AG20443 (cell line): ENCODE measurements at regions not wholly inside any gene's neighbourhood (a gene's known extent, or its start where the extent isn't known, plus 50 kb on each side); places are given as distances from the start of the nearest gene placed in this dataset.
"Not testable (repeated sequence)": the region's sequence is repeated elsewhere in the genome, so short reads cannot be mapped to it uniquely, and the experiment has no call there.

Experiments
- DNase-seq: peaks from one replicate; pipeline ENCODE4 v3.0.0; 2012; ENCODE audit warnings: low spot score, mixed read lengths

- DNase-seq = no peak
Observed at GRCh38 chr12:111154147-111154834, 214.6 kb downstream of the PHETA1 start.

GRCh38 chr12:111152561-111152960, 216.3 kb downstream of the PHETA1 start:
- DNase-seq = no peak

DNA sequence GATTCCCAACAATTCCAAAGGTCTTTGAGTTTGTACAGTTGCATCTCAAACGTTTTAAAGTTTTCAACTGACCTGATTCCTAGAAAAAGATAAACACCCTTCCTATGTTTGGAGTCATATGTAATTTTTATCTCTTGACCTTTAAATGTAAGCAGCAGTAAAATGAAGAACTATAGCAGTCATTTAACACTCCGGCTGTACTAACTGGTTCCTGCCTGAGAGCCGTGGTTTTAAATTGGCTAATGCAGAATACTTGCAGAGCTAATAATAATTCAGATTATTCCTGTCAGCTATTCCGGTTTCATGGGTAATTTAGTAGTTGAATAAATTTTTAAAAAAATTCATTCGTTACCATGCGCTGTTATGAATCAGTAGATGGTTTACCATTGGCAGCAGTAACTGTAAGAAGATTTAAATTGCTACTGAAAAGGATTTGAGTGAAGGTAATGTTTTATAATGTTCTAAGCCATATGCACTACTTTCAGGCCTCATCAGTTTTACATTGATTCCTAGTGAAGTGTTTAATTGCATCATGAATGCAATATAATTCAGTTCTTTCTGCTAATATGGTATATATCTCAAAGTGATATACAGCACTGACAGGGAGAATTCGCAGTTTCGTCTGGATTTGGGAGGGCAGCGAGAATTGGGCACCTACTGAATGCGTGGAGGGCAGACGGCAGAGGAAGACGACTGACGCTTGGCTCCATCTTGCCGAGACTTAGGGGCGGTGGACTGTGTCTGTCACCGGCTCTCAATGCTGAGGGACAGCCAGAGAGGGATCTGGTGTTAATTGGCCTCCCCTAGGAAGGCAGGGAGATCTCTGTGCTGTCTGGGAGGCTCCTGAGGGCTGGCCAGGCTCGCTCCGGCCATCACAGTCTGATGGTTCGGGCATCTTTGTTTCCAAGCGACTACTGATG, 217.7 kb downstream of the PHETA1 start:
- DNase-seq = no peak

GRCh38 chr12:111150360-111150759, 218.5 kb downstream of the PHETA1 start:
- DNase-seq = no peak

- no peak for DNase-seq
Observed at GRCh38 chr12:111149299-111149698, 219.6 kb downstream of the PHETA1 start.

DNA sequence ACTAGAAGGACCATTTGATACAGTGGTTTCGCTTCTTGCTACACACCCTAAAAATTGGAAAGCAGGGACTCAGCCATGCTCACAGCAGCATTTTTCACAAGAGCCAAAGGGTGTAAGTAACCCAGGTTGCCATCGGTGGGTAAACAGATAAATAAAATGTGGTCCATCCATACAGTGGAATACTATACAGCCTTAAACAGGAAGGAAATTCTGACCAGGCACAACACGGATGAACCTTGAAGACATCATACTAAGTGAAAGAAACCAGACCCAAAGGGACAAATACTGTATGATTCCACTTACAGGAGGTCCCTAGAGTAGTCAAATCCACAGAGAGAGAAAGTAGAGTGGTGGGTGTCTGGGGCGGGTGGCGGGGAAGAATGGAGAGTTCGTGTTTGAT, 220.9 kb downstream of the PHETA1 start:
- DNase-seq = no peak

DNA sequence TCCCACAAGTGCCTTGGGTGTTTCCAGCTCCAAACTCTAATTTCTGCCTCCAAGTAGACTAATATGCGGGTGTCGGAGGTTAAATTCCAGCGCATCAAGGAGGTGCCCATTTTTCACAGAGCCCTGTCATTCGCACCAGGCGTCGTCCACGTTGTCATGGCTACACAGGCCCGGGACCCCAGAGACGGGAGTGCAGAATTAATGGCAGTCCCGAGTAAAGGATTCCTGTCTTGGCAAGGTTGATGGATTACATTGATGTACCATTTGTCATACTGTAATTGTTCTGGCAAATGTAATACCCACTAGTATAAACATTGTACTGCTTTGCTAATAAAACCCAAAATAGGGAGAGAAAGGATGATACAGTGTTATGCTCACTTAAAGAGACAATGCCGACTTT, 222.9 kb upstream of the MYL2 start:
- no peak for DNase-seq

DNA sequence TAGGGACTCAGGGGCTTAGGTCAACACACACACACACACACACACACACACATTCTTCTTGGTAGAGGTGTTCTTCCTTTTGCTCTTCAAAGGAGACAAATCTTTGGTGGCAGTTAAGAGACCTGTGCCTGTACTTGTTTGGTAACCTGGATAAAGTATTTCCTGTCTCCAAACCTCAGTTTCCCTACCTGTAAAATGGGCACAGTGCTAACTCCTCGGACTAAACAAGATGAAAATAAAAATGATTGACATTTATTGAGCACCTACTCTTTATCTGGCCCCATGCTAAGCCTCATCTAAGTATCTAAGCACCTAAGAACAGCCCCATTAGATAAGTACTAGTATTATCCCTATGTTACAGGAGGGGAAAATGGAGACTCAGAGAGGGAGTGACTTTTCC, 220.8 kb upstream of the MYL2 start:
- no peak for DNase-seq

DNA sequence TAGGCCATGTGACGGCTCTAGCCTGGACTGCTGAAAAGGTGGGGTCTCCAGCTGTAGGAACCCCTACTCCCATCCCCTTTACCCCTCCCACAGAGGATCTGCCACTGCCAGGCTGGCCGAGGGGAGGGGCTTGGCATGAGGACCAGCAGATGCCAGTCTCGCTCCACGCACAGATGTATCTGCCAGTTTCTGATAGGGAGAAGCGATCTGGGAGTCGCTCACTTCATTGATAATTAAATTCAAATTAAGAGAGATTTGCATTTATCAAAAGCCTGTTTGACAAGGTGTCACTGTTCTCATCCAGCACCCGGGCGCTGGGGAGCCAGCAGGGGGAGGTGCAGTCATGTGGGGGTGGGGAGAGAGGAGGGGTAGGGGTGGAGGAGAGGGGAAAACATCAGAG, 217.6 kb upstream of the MYL2 start:
- no peak for DNase-seq

GRCh38 chr12:111135293-111135832, 215.0 kb upstream of the MYL2 start:
- no peak for DNase-seq

GRCh38 chr12:111130336-111130735, 210.0 kb upstream of the MYL2 start:
- no peak for DNase-seq

GRCh38 chr12:111129149-111129767, 208.9 kb upstream of the MYL2 start:
- no peak for DNase-seq

GRCh38 chr12:111126331-111126730, 206.0 kb upstream of the MYL2 start:
- DNase-seq = no peak

DNA sequence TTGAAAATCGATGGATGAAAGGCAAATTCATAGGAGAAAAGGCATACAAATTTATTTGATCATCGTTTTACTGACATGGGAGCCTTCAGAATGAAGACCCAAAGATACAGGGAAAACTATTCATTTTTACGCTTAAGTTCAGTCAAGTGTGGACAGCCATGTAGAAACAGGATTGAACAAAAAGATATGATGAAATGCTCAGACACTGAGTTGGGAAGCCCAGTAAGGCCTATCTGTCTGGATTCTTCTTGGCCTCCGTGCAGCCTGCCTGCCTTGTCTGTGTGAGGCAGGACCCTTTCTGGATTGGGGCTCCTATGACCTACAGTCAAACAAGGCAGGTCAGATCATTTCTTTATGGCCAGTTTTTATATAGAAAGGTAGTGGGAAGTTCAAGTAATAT, 203.8 kb upstream of the MYL2 start:
- no peak for DNase-seq

- no peak for DNase-seq
Observed at GRCh38 chr12:111123390-111123789, 203.0 kb upstream of the MYL2 start.

- no peak for DNase-seq
Observed at GRCh38 chr12:111122458-111122878, 202.1 kb upstream of the MYL2 start.

DNA sequence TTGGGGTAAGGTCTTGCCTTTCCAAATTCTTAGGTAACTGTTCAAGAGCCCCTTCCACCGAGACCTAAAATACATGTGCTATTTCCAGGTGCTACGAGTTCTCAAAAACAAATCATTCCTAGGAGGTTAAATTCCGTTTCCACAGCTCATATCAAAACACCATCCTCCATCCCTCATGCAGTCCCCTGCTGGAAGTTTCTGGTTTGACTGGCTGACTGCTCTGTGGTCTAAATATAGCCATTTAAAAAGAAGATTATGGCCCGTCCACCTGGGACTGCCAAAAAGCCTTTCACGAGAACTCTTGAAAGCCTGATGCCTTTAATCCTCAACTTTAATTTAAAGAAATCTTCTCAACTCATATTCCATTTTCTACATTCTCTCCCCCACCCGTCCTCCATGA, 201.5 kb upstream of the MYL2 start:
- no peak for DNase-seq

GRCh38 chr12:111120578-111120977, 200.2 kb upstream of the MYL2 start:
- no peak for DNase-seq

- DNase-seq = no peak
Observed at GRCh38 chr12:111117017-111117416, 196.6 kb upstream of the MYL2 start.

- DNase-seq = not testable (repeated sequence)
Observed at GRCh38 chr12:111113313-111113712, 192.9 kb upstream of the MYL2 start.

GRCh38 chr12:111112311-111113098, 192.1 kb upstream of the MYL2 start:
- DNase-seq = no peak

DNA sequence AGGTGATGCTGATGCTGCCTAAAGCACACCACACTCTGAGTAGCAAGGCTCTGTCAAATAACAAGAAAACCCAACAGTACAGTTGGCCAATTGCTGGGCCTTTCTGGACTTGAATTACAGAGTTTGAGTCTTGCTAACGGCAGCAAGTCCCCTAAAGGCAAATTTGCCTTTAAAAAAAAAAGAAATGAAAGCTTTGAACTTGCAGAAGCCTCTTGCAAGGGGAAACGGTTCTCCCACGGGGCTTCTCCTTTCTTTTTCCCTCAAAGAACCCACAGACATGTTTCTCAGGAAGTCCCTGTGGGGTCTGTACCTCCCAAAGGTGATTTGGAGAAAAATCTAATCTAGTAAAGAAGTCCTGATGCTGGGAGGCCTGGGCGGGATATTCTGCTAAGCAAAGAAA, 191.3 kb upstream of the MYL2 start:
- DNase-seq = no peak
